ENCODE measurements at regions not wholly inside any gene's neighbourhood (a gene's known extent, or its start where the extent isn't known, plus 50 kb on each side); places are given as distances from the start of the nearest gene placed in this dataset.

- no peak for DNase-seq (ENCODE audit: low read depth in 3 of 3)
Measured at GRCh38 chr1:23615423-23615822, 56.1 kb upstream of the ID3 start.

DNA sequence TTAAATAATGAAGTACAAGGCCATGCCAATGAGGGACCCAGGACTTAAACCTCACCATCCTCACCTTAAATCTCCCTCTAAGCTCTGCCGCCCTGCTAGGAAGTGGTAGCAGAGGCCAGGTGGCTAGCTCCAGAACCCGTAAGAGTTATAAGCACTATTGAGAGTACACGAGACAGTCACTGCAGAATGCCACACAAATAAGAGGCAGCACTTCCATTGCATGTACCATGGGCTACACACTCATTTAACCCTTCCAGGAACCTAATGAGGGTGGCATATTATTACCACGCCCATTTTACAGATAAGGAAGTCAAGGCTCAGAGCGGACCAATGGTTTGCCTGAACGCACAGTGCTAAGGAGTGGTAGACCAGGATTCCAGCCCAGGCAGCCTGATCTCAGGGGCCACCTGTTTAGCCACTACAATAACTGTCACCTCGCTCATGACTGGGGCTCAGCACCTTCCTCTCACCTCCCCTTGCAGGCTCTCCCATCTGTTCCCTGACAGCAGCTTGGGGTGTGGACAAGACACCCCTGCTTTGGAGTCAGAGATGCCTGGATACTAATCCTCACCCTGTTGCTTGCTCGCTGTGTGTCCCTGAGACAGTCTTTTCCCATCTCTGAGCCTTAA is 54.8 kb upstream of the ID3 start:
- no peak for DNase-seq (ENCODE audit: low read depth in 3 of 3)

DNA sequence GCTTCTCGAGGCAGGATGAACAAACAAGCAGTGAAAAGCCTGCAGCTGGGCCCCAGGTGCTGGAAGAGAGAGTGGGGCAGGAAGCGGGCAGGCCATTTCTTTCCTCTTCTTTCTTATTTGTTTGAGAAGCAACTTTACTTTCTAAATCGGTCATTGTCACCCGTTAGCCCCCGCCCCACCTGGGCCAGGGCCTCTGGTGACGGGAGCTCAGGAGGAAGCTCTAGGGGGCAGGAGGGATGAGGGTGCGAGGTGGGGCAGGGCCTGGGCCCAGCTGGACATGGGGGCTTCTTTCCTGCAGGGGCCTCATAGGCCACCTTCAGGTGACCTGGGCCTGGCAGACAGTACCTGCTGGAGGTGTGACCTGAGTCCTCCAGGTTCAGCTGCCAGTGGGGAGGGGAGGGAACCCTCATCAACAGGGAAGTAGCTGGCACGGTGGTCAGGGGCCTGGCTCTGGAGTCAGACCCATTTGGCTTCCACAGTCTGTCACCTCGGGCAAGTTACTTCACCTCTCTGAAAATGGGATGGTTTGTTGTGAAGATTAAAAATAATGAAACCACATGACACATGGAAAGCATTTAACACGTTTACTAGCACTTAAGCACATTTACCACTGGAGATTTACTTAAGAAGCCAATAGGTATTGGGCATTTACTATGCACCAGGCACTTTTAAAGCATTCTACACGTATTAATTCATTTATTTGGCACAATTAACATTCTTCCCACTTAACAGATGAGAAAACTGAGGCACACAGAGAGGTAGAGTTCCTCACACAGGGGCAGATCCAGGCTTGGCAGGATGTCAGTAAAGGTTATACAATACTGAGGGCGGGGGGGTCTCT is 54.1 kb upstream of the ID3 start:
- no peak for DNase-seq (ENCODE audit: low read depth in 3 of 3)

DNA sequence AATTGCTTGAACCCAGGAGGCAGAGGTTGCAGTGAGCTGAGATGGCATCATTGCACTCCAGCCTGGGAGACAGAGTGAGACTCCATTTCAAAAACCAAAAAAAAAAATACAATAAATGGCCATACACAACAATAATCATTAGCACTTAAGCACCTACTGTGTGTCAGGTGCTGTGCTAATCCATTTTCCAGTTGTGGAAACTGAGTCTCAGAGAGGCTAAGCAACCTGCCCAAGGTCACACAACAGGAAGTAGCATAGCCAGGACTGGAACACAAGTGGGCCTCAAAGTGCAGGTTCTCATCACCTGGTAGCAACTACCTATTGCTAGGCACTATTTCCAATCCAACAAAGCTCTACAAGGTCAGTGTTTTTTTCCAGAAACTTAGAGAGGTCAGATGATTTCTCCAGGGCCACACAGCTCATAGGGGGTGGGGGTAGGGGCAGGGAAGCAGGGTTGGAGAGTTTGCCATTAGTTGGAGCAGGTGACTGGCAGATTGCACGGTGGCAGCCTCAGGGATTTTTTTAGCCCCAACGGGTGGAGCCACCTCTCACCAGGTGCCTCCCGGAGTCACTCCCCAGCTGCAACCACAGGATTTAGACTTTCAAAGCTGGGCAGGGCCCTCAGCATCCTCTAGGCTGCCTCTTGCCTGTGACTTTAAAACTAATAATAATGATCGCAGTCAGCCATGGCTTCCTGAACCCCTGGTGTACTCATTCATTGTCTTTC is 52.5 kb upstream of the ID3 start:
- DNase-seq (ENCODE audit: low read depth in 3 of 3): no peak

DNA sequence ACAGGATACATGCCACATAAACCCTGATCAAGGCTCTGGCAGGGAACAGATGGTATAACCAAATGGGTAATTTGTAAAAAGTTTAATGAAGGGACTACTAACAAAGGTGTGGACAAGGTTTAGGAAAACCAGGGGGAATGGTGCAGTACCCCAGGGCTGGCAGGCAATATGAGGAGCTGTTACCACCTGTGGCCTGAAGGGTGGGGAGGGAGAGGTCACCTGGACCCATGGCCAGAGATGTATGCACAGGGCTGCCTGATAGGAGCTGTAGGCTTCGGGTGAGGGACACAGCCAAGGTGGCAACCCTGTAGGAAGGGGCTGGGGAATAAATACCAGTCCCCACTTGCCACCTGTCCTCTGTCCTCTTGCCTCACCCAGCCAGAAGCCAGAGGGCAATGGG is 51.4 kb upstream of the ID3 start:
- DNase-seq (ENCODE audit: low read depth in 3 of 3): no peak

DNA sequence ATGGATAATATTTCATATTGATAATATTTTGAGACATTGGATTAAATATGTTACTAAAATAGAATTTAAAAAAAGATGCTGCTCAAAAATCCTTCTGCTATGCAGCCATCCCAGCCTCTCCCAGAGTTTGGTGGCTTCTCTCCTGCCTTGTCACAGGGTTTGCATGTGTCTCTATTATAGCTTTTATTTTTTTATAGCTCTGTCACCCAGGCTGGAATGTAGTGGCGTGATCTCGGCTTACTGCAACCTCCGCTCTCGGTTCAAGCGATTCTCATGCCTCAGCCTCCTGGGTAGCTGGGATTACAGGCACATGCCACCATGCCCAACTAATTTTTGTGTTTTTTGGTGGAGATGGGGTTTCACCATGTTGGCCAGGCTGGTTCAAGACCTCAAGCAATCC is 50.7 kb upstream of the ID3 start:
- DNase-seq (ENCODE audit: low read depth in 3 of 3): no peak
